Fibroblast of skin of abdomen (primary cell): ENCODE measurements at regions not wholly inside any gene's neighbourhood (a gene's known extent, or its start where the extent isn't known, plus 50 kb on each side); places are given as distances from the start of the nearest gene placed in this dataset.
"Not testable (repeated sequence)": the region's sequence is repeated elsewhere in the genome, so short reads cannot be mapped to it uniquely, and the experiment has no call there.

ENCODE experiments used
- DNase-seq: peaks from one replicate; pipeline ENCODE4 v3.0.0-alpha.2; 2013

DNA sequence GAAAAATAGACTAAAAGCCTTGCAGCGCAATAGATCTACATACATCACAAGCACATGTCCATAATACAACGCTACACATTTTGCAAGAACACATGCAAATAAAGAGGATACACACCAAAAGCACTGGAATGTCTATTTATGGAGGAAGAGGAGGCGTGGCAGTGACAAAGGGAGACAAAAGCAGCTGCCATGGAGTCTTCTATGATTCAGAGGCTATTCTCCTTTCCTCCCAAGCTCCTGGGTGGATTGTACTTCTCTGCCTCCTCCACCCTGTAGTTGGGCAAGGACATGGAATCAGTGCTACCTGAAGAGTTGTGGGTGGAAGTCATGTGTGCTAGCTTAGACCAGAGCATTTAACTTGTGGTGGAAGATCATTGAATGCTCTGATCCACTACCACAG is 57.9 kb upstream of the ABHD2 start:
- no peak for DNase-seq

DNA sequence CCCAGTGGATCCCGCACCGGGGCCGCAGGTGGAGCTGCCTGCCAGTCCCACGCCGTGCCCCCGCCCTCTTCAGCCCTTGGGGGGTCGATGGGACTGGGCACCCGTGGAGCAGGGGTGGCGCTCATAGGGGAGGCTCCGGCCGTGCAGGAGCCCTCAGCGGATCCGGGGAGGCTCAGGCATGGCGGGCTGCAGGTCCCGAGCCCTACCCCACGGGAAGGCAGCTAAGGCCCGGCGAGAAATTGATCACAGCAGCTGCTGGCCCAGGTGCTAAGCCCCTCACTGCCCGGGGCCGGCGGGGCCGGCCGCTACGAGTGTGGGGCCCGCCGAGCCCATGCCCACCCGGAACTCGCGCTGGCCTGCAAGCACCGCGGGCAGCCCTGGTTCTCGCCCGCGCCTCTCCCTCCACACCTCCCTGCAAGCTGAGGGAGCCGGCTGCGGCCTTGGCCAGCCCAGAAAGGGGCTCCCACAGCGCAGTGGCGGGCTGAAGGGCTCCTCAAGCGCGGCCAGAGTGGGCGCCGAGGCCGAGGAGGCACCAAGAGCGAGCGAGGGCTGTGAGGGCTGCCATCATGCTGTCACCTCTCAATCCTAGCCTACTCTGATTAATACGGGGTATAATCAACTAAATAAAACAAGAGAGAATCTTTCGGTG is 56.5 kb upstream of the ABHD2 start:
- DNase-seq = not testable (repeated sequence)

DNA sequence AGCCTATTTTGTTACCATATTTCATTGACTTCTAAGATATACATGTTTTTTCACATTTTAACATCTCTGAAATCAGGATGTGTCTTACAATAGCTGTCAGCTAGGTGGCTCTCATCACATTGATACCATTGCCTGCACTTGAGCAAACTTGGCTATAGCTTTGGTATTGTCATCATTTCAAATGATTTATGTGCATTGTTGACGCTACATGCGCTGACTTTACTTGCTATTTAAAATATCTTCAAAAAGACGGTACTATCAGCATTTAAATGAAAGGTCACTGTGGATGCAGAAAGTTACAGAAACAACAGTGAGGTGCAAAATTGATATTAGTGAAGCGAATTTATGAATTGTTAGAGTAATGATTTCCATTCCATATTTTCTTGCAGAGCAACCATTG is 54.0 kb upstream of the ABHD2 start:
- DNase-seq = peak; percentile 47

DNA sequence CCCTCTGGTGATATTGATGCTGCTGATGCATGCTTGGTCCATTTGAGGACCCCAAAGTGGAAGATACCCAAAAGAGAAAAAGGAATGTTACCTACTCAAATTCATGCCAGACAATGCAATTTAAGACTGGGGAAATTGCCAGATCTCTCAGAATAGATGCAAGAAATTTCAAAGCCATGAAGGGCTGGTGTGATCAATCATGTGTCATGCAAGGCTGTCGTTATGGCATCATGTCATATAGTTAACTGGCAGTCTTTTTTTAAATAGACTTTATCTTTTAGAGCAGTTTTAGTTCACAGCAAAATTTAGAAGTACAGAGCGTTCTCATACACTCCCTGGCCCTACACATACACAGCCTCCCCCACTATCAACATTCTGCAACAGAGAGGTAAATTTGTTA is 53.1 kb upstream of the ABHD2 start:
- no peak for DNase-seq

DNA sequence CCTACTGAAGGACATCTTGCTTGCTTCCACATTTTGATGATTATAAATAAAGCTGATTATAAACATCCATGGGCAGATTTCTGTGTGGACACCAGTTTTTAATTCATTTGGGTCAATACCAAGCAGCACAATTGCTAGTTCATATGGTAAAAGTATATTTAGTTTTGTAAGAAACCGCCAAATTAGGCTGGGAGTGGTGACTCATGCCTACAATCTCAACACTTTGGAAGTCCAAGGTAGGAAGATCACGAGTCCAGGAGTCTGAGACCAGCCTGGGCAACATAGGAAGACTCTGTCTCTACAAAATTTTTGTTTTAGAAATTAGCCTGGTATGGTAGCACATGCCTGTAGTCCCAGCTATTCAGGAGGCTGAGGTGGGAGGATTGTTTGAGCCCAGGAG is 52.6 kb upstream of the ABHD2 start:
- no peak for DNase-seq

DNA sequence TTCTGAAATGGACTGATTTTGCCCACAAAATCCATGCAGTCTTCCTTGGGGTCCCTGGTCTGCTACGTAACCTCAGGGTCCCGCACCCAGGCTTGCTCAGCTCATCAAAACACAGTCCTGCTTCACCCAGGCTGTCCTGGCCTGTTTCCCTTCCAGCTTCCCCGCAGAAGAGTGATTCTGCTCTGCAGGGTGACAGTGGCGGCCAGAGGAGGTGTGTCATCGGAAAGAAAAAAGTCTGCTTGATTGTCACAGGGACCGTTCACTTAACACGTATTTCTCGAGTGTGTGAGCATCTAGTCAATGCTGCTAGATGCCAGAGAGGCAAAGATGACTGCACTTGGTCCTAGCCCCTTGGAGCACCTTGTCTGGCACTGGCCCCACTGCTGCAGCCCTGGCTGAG is 50.1 kb upstream of the ABHD2 start:
- no peak for DNase-seq
